Activated CD4-positive, alpha-beta T cell treated with anti-CD3 and anti-CD28 coated beads, Interleukin-2, amount 10 ng/mL, durations not matched to agents 7 days and 5 days (primary cell): ENCODE measurements at regions not wholly inside any gene's neighbourhood (a gene's known extent, or its start where the extent isn't known, plus 50 kb on each side); places are given as distances from the start of the nearest gene placed in this dataset.
"Not testable (repeated sequence)": the region's sequence is repeated elsewhere in the genome, so short reads cannot be mapped to it uniquely, and the experiment has no call there.

Experiments
- CTCF ChIA-PET: fragments of 350-600 bp; sonication (Branson Sonifier 250); formaldehyde crosslinking; loops from one replicate; lab custom pipeline; 2021; ENCODE audit warnings: antibody characterized with exemption; lab: Charles Lee
- POLR2A ChIA-PET: fragments of 350-600 bp; sonication (Branson Sonifier 250); formaldehyde crosslinking; loops from one replicate; lab custom pipeline; 2021; ENCODE audit warnings: antibody characterized with exemption; lab: Charles Lee
- DNase-seq: peaks from one replicate; pipeline ENCODE4 v3.0.0-alpha.2; 2020
- H3K27ac Mint-ChIP-seq: one replicate; pipeline ENCODE4 v1.8.0; 2021; ENCODE audit warnings: mild to moderate bottlenecking, moderate library complexity, mixed read lengths
- H3K27me3 Mint-ChIP-seq: one replicate; pipeline ENCODE4 v1.8.0; 2021; ENCODE audit warnings: mixed read lengths
- H3K36me3 Mint-ChIP-seq: one replicate; pipeline ENCODE4 v1.8.0; 2021; ENCODE audit warnings: low read depth, mixed read lengths
- H3K4me1 Mint-ChIP-seq: one replicate; pipeline ENCODE4 v1.8.0; 2021; ENCODE audit warnings: mixed read lengths
- H3K4me3 Mint-ChIP-seq: one replicate; pipeline ENCODE4 v1.8.0; 2021; ENCODE audit warnings: mild to moderate bottlenecking, moderate library complexity, mixed read lengths
- H3K9me3 Mint-ChIP-seq: one replicate; pipeline ENCODE4 v1.8.0; 2021; ENCODE audit warnings: mixed read lengths

DNA sequence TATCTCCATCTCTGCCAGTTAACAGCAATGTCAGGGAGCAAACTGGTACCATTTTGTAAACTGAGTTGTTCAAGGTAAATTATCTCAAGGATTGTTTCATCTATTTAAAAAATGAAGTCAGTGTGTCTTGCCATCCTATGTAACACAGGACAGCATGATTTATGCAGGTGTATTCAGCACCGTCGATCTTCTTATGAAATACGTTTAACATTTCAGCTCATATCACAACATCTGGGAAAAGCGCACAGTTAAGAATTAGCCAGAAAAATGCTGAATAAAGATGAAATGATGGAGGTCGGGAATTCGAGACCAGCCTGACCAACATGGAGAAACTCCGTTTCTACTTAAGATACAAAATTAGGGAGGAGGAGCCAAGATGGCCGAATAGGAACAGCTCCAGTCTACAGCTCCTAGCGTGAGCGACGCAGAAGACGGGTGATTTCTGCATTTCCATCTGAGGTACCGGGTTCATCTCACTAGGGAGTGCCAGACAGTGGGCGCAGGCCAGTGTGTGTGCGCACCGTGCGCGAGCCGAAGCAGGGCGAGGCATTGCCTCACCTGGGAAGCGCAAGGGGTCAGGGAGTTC is 107.3 kb upstream of the COX7C start:
- H3K27me3 Mint-ChIP-seq, POLR2A ChIA-PET, H3K4me3 Mint-ChIP-seq, H3K36me3 Mint-ChIP-seq, CTCF ChIA-PET, DNase-seq, H3K27ac Mint-ChIP-seq, H3K4me1 Mint-ChIP-seq: not testable (repeated sequence)
- peaks cover 10% of the 10 kb centered on the region for H3K9me3 Mint-ChIP-seq

DNA sequence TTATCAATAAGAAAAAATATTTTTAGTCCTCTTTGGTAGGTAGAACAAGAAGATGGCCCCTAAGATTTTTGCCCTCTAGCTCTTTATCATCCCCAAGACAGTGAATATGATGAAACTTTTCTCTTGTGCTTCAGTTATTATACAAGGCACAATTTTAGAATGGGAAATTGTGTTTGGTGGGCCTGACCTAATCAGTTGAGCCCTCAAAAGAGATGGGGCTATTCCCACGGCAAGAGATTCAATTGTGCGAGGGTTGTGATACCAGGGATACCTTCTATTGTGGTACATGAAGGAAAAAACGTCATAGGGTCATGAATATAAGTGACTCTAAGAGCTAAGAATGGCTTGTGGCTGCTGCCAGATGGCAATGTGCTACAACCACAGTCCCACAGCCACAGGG is 94.0 kb upstream of the COX7C start:
- no peak for DNase-seq
- Mint-ChIP-seq H3K4me1 (no peaks in the 10 kb centered on the region), H3K4me3 (no peak overlapping the region), H3K27me3 (no peaks in the 10 kb centered on the region), H3K27ac (no peak overlapping the region), H3K9me3 (no peaks in the 10 kb centered on the region), H3K36me3 (no peaks in the 10 kb centered on the region)
- ChIA-PET CTCF (no interaction called here), POLR2A (no interaction called here)

DNA sequence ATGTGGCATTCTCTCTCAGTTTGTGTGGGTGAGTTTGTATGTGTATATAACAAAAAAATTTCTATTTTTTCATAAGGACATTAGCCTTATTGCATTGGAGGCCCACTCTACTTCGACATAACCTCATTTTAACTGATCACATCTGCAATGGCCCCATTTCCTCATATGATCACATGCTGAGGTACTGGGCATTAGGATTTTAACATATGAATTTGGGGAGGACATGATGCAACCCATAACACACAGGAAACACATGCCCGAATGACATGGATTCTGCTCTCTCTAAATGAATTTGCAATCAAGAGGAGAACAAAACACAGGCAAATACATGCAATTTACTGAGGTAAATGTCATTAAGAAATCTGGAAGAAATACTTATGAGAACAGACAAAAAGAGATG is 92.1 kb upstream of the COX7C start:
- no peaks in the 10 kb centered on the region for H3K27me3 Mint-ChIP-seq
- no peaks in the 10 kb centered on the region for H3K4me1 Mint-ChIP-seq
- POLR2A ChIA-PET: no interaction called here
- no peak for DNase-seq
- H3K4me3 Mint-ChIP-seq: no peak overlapping the region
- H3K9me3 Mint-ChIP-seq: no peaks in the 10 kb centered on the region
- CTCF ChIA-PET: no interaction called here
- H3K27ac Mint-ChIP-seq: no peak overlapping the region
- H3K36me3 Mint-ChIP-seq: no peaks in the 10 kb centered on the region

DNA sequence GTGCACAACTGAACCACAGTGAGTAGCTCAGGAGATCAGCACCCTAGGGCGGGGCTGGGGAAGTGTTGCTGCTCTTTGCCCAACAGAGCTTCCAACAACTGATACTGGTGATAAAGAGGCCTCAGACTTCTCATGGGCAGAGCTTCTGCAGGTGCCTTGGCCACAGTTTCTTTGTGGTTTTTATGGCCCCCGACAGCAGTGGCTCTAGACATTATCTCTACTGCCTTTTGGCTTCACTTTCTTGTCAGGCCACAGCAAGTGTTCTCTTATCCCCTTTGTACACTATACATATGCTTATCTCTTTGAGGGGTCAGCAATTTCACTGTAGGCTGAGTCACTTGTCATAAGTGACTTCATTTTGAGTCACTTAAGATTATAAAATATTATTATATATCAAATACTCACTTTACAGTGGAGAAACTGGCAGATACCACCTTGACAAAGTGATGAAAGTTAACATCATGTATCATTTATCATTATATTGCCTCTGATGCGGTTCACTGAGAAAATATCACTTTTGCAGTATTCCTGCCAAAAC is 90.9 kb upstream of the COX7C start:
- DNase-seq: no peak
- Mint-ChIP-seq H3K36me3 (no peaks in the 10 kb centered on the region), H3K9me3 (no peaks in the 10 kb centered on the region), H3K27ac (no peak overlapping the region), H3K4me1 (no peaks in the 10 kb centered on the region), H3K27me3 (no peaks in the 10 kb centered on the region), H3K4me3 (no peak overlapping the region)
- ChIA-PET POLR2A (no interaction called here), CTCF (no interaction called here)

DNA sequence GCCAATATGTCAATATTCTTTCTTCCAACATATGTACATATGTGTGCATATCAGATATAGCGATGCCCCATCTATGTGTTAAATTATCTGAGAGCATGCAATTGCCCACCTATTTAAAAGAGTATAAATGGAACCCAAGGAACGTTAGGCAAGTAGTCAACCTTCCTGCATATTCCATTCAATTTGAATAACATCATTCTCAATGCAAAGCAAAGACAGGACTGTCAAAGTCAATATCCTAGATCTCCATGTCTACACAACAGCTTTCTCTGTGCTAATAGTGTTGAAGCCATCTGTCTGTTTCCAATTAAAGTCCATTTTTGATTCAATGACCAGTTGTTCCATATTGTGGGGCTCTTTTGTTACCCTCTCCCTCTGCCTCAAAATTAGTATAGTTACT is 85.3 kb upstream of the COX7C start:
- Mint-ChIP-seq H3K4me1 (no peaks in the 10 kb centered on the region), H3K27me3 (no peaks in the 10 kb centered on the region), H3K36me3 (no peaks in the 10 kb centered on the region), H3K4me3 (no peak overlapping the region), H3K9me3 (no peaks in the 10 kb centered on the region), H3K27ac (no peak overlapping the region)
- ChIA-PET POLR2A (no interaction called here), CTCF (no interaction called here)
- DNase-seq: no peak

DNA sequence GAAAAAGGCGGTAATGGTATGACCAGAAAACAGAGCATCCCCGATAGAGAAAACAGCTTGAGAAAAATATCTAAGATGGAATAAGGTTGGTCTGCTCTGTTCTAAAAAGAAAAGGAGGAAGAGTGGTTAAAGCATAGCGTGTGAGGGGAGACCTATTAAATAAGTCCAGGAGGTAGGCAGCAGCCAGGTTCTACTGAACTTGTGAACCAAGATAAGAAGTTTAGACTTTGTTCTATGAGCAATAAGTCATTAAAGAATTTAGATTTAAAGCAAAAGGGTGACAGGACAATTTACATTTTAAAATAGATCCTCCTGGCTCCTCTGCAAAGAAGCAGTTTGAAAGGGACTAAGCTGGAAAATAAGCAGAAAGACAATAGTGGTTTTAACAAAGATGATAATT is 81.3 kb upstream of the COX7C start:
- Mint-ChIP-seq H3K4me1 (no peaks in the 10 kb centered on the region), H3K9me3 (no peaks in the 10 kb centered on the region), H3K36me3 (no peaks in the 10 kb centered on the region), H3K4me3 (no peak overlapping the region), H3K27me3 (no peaks in the 10 kb centered on the region), H3K27ac (no peak overlapping the region)
- DNase-seq: no peak
- ChIA-PET CTCF (no interaction called here), POLR2A (no interaction called here)

DNA sequence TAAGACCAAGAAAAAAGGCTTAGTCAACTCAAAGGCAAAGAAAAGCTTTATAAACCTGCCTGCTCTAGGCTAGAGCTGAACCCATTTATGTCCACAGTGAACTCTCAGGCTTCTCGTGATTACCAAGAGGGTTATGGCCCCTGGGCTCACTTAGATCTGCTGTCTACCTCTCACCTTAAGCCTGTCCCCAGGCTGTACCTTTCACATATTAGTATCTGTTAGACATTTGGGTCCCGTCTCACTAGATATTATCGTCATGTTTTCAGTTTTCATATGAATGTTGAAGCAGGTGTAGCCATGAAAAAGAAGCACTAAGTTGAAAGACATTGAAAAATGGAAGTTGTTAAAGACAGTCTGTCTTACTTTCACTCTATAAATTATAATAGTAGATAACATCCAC is 75.2 kb upstream of the COX7C start:
- no peak overlapping the region for H3K27ac Mint-ChIP-seq
- H3K4me1 Mint-ChIP-seq: no peaks in the 10 kb centered on the region
- H3K36me3 Mint-ChIP-seq: no peaks in the 10 kb centered on the region
- DNase-seq: no peak
- CTCF ChIA-PET: no interaction called here
- no peaks in the 10 kb centered on the region for H3K27me3 Mint-ChIP-seq
- no peak overlapping the region for H3K4me3 Mint-ChIP-seq
- H3K9me3 Mint-ChIP-seq: no peaks in the 10 kb centered on the region
- POLR2A ChIA-PET: no interaction called here

DNA sequence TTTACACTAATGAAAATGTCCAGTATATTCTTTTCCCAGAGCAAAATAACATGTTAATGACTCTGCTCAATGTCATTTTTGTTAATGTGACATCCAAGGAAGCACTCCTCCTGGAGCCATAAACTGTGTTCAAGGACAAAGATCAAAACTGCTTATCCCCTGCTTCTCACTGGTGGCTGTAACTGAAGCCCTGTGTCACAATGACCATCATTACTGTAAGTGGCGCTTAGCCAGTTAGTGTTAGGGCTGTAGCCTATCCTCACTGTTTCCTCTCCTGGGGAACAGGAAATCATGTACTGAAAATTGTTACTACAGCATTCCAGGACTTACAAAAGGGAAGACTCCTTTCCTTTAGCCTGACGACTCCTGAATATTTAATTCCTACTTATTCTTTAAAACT is 71.7 kb upstream of the COX7C start:
- Mint-ChIP-seq H3K36me3 (no peaks in the 10 kb centered on the region), H3K27me3 (no peaks in the 10 kb centered on the region), H3K9me3 (no peaks in the 10 kb centered on the region), H3K4me1 (no peaks in the 10 kb centered on the region), H3K27ac (no peak overlapping the region), H3K4me3 (no peak overlapping the region)
- ChIA-PET POLR2A (no interaction called here), CTCF (no interaction called here)
- no peak for DNase-seq

DNA sequence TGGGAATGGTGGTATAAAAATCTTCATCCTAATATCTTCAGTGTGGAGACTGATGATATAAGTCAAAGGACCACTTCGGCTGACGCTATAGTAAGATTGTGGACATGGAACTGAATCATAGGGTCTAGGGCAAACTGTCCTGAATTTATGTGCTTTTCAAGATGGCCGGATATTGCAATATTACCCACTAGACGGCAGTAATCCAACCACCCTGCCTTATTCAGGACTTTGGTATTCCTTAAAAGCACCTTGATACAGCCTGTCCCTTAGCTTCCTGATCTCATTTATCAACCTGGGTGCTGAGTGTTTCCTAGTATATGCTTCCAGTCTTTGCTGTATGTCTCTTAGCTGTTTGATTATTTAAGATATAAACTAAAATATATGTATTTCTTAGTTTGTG is 71.2 kb upstream of the COX7C start:
- H3K9me3 Mint-ChIP-seq: no peaks in the 10 kb centered on the region
- H3K4me3 Mint-ChIP-seq: no peak overlapping the region
- no peaks in the 10 kb centered on the region for H3K27me3 Mint-ChIP-seq
- H3K27ac Mint-ChIP-seq: no peak overlapping the region
- ChIA-PET POLR2A (no interaction called here), CTCF (no interaction called here)
- no peaks in the 10 kb centered on the region for H3K4me1 Mint-ChIP-seq
- DNase-seq: no peak
- H3K36me3 Mint-ChIP-seq: no peaks in the 10 kb centered on the region

DNA sequence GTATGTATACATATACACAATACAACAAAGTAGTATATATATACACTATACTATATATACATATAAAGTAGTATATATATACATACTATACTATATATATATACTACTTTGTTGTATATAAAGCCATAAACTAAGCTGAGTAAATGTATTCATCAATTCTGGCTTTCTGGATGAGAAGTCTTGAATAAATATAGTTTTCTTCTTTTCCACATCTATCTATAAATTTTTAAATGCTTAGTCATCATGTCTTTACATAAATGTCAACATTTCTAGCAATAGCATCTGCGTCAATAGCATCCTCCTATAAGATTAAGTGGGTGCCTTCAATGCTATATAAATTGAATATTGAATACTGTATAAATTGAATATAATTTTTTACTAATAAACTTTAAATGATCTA is 63.1 kb upstream of the COX7C start:
- ChIA-PET POLR2A (no interaction called here), CTCF (no interaction called here)
- H3K9me3 Mint-ChIP-seq: no peaks in the 10 kb centered on the region
- DNase-seq: no peak
- H3K4me3 Mint-ChIP-seq: no peak overlapping the region
- H3K36me3 Mint-ChIP-seq: no peaks in the 10 kb centered on the region
- no peaks in the 10 kb centered on the region for H3K27me3 Mint-ChIP-seq
- H3K27ac Mint-ChIP-seq: no peak overlapping the region
- no peaks in the 10 kb centered on the region for H3K4me1 Mint-ChIP-seq

DNA sequence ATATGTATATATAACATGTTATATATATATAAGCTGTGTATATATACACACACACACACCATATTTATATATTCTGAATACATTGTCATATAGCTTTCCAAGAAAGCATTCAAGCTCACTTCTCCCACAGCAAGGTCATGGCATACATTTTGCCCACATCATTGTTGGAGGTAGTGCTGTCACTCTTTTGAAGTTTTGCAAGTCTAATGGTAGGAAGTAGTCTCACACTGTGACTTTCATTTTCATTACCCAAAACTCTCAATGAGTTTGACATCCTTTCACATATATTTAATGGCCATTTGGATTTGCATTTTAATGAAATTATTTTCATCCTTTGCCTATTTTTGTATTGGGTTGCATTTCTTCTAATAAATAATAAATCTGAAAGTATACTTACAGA is 59.8 kb upstream of the COX7C start:
- peaks cover 1% of the 10 kb centered on the region for H3K27me3 Mint-ChIP-seq
- no peaks in the 10 kb centered on the region for H3K36me3 Mint-ChIP-seq
- no peaks in the 10 kb centered on the region for H3K9me3 Mint-ChIP-seq
- H3K4me1 Mint-ChIP-seq: no peaks in the 10 kb centered on the region
- POLR2A ChIA-PET: no interaction called here
- no peak overlapping the region for H3K4me3 Mint-ChIP-seq
- no peak overlapping the region for H3K27ac Mint-ChIP-seq
- CTCF ChIA-PET: no interaction called here
- no peak for DNase-seq

DNA sequence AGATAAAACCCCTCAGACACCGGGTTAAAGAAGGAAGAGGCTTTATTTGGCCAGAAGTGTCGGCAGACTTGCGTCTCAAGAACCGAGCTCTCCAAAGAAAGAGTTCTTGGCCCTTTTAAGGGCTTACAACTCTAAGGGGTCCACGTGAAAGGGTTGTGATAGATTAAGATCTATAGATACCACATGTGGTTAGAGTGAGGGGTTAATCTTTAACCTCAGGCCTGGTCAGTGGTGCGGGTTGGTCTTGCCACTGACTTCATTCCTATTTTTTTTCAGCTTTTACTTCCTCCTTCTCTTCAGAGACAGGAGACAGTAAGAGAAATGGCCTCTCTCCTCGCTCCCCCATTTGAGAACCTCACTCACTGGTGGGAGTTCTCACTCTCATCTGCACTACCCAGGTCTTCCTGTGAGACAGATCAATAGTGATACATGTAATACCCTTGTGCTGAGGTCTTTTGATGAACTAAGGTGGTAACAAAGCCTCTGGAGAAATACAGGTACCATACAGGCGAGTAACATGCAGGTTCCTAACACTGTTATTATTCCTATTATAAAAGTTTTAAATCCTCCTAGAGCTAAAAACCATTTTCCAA is 52.4 kb upstream of the COX7C start:
- Mint-ChIP-seq H3K9me3 (peaks cover 1% of the 10 kb centered on the region), H3K4me3 (no peak overlapping the region), H3K4me1 (no peaks in the 10 kb centered on the region), H3K36me3 (no peaks in the 10 kb centered on the region), H3K27ac (no peak overlapping the region), H3K27me3 (peaks cover 1% of the 10 kb centered on the region)
- CTCF ChIA-PET: no interaction called here
- POLR2A ChIA-PET: no interaction called here
- no peak for DNase-seq

DNA sequence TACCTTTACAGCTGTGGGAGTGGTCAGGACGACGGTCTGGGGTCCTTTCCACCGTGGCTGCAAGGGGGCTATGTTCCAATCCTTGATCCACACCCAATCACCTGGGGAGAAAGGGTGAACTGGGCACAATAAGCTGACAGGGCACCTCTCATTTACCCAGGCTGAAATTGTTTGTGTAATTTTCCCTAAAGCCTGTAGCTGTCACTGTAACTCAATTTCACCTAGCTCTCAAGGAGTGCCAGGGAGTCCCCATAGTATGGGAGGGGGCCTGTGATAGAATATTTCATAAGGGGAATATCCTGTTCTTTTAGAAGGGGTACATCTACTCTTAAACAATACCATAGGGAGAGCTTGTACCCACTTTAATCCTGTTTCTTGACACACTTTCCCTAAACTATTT is 51.7 kb upstream of the COX7C start:
- H3K4me3 Mint-ChIP-seq, H3K36me3 Mint-ChIP-seq, H3K27ac Mint-ChIP-seq, H3K27me3 Mint-ChIP-seq, H3K4me1 Mint-ChIP-seq, CTCF ChIA-PET, POLR2A ChIA-PET, H3K9me3 Mint-ChIP-seq, DNase-seq: not testable (repeated sequence)
